ENCODE measurements at regions not wholly inside any gene's neighbourhood (a gene's known extent, or its start where the extent isn't known, plus 50 kb on each side); places are given as distances from the start of the nearest gene placed in this dataset.

DNA sequence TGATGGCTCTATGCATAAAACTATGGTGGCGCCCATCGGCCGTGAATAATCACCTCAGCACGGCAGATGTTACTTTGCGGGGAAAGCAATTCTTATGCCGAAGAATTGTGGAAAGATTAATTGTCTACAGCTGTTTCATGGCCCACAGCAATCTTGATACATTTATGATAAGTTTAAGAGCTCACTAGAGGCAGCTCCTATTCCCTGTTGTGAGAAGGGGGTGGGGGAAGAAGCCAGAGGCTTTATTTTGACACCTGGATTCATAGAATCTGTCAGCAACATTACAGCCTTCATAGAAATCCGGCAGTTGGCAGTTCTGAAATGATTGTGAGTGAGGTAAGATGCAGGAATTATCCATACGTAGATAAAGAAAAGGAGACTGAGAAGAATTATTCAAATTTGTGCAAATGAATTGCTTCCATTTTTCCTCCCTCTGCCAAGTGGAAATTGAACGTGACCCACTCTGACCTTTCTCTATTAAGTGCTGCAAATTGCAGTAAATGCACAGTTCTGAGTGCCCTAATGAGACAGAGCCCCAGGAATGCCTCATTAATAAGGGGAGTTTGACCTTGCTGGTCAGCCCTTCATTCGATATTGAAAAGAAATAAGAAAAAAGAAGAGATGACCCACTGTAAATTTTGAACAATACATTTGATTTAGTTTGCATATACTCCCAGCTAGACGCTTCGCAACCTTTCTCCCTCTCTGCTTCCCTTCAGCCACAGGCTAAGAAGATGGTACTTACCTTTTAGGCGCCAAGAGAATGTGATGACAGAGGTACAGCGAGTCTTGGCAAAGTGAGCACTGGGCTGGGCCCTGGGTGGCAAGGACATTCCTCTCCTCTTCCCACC lies 188.8 kb downstream of the GPAT3 start:
- ATAC-seq: no peak
- H3K27me3 Mint-ChIP-seq (ENCODE audit: low read depth in 2 of 2): peaks cover 6 to 26% of the 10 kb centered on the region in 2 donors
- H3K4me1 Mint-ChIP-seq: no peaks in the 10 kb centered on the region
- intact Hi-C loops (cut with micrococcal nuclease): no loop called here
- H3K27ac Mint-ChIP-seq: no peak overlapping the region
- 93% methylated on average over 14 of the region's 14 CpGs for WGBS (ENCODE audit: insufficient coverage)
- Histone ChIP-seq H3K27ac (ENCODE audit: low read length) (no peak overlapping the region), H3K27me3 (ENCODE audit: control insufficient read depth, insufficient read depth, low read length) (no peaks in the 10 kb centered on the region), H3K9me3 (ENCODE audit: control insufficient read depth, insufficient read depth, low read length) (no peaks in the 10 kb centered on the region), H3K4me1 (ENCODE audit: control insufficient read depth, insufficient read depth, low read length) (no peaks in the 10 kb centered on the region), H3K4me3 (ENCODE audit: low read length) (no peak overlapping the region), H3K36me3 (ENCODE audit: control insufficient read depth, insufficient read depth, low read length) (no peaks in the 10 kb centered on the region)
- no peak for DNase-seq
- TF ChIP-seq CTCF (IDR thresholded peaks at IDR 0.05): no peak
- no peaks in the 10 kb centered on the region for H3K36me3 Mint-ChIP-seq
- H3K9me3 Mint-ChIP-seq: peaks cover 0 to 2% of the 10 kb centered on the region in 2 donors
- no peak overlapping the region for H3K4me3 Mint-ChIP-seq

DNA sequence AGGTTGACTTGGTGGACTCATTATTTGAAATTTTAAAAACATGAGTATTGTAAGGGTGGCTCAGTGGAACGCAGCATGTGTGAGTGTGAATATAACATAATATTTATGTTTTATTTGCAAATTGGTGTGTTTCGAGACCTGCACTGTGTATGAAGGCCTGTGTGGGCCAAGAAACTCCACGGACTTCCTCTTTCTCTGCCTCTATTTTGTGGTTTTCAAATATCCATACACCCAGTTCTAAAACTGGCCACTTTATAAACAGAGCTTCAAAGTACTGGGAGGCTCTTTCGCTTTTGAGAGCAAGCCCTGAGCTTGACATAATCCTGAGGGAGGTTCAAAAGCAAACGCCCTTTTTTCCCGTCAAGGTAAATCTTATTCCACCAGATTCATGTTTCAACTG lies 187.7 kb downstream of the GPAT3 start:
- DNase-seq (no peak), ATAC-seq (no peak)
- Histone ChIP-seq H3K36me3 (ENCODE audit: control insufficient read depth, insufficient read depth, low read length) (no peaks in the 10 kb centered on the region), H3K9me3 (ENCODE audit: control insufficient read depth, insufficient read depth, low read length) (no peaks in the 10 kb centered on the region), H3K4me3 (ENCODE audit: low read length) (no peak overlapping the region), H3K27ac (ENCODE audit: low read length) (no peak overlapping the region), H3K4me1 (ENCODE audit: control insufficient read depth, insufficient read depth, low read length) (no peaks in the 10 kb centered on the region), H3K27me3 (ENCODE audit: control insufficient read depth, insufficient read depth, low read length) (no peaks in the 10 kb centered on the region)
- WGBS (ENCODE audit: insufficient coverage): 45% methylated on average over 6 of the region's 6 CpGs
- Mint-ChIP-seq H3K27ac (no peak overlapping the region), H3K36me3 (no peaks in the 10 kb centered on the region), H3K9me3 (peaks cover 0 to 2% of the 10 kb centered on the region in 2 donors), H3K4me3 (no peak overlapping the region), H3K27me3 (ENCODE audit: low read depth in 2 of 2) (peaks cover 6 to 26% of the 10 kb centered on the region in 2 donors), H3K4me1 (no peaks in the 10 kb centered on the region)
- intact Hi-C loops (cut with micrococcal nuclease): no loop called here
- no peak for TF ChIP-seq CTCF (IDR thresholded peaks at IDR 0.05)

- no peaks in the 10 kb centered on the region for H3K9me3 ChIP-seq (ENCODE audit: control insufficient read depth, insufficient read depth, low read length)
- H3K36me3 Mint-ChIP-seq: no peaks in the 10 kb centered on the region
- no peaks in the 10 kb centered on the region for H3K36me3 ChIP-seq (ENCODE audit: control insufficient read depth, insufficient read depth, low read length)
- H3K27me3 ChIP-seq (ENCODE audit: control insufficient read depth, insufficient read depth, low read length): no peaks in the 10 kb centered on the region
- WGBS (ENCODE audit: insufficient coverage): 86% methylated on average over 4 of the region's 5 CpGs
- ATAC-seq: no peak
- H3K4me1 Mint-ChIP-seq: no peaks in the 10 kb centered on the region
- H3K9me3 Mint-ChIP-seq: peaks cover 0 to 2% of the 10 kb centered on the region in 2 donors
- no peaks in the 10 kb centered on the region for H3K4me1 ChIP-seq (ENCODE audit: control insufficient read depth, insufficient read depth, low read length)
- H3K27ac ChIP-seq (ENCODE audit: low read length): no peak overlapping the region
- no peak overlapping the region for H3K27ac Mint-ChIP-seq
- no peak for DNase-seq
- no peak for TF ChIP-seq CTCF (IDR thresholded peaks at IDR 0.05)
- H3K4me3 ChIP-seq (ENCODE audit: low read length): no peak overlapping the region
- no peak overlapping the region for H3K4me3 Mint-ChIP-seq
- H3K27me3 Mint-ChIP-seq (ENCODE audit: low read depth in 2 of 2): peaks cover 6 to 26% of the 10 kb centered on the region in 2 donors
- intact Hi-C loops (cut with micrococcal nuclease): no loop called here
These were observed 186.9 kb downstream of the GPAT3 start for GRCh38 chr4:83722730-83723269.
